ENCODE measurements at regions not wholly inside any gene's neighbourhood (a gene's known extent, or its start where the extent isn't known, plus 50 kb on each side); places are given as distances from the start of the nearest gene placed in this dataset.

GRCh38 chr1:30286988-30287839 lies 436.2 kb downstream of the MATN1 start:
- TF ChIP-seq FOXK2 (IDR thresholded peaks at IDR 0.05) = no peak
- TF ChIP-seq TARDBP (IDR thresholded peaks at IDR 0.05) = no peak
- TF ChIP-seq FOXM1 (IDR thresholded peaks at IDR 0.05; ENCODE audit: borderline replicate concordance) = no peak
- no peak for TF ChIP-seq BHLHE40 (IDR thresholded peaks at IDR 0.05; ENCODE audit: borderline replicate concordance)
- no peak for TF ChIP-seq ZNF384 (IDR thresholded peaks at IDR 0.05)
- TF ChIP-seq FOXA1 (IDR thresholded peaks at IDR 0.05) = no peak
- TF ChIP-seq CTBP1 (IDR thresholded peaks at IDR 0.05; ENCODE audit: borderline replicate concordance) = no peak
- TF ChIP-seq SP1 (IDR thresholded peaks at IDR 0.05) = no peak
- no peak for TF ChIP-seq PKNOX1 (IDR thresholded peaks at IDR 0.05)
- no peak for TF ChIP-seq LEF1 (IDR thresholded peaks at IDR 0.05; ENCODE audit: borderline replicate concordance)
- TF ChIP-seq HDGF (IDR thresholded peaks at IDR 0.05; ENCODE audit: borderline replicate concordance) = no peak
